Ovary (tissue), 7 donors: ENCODE measurements at regions not wholly inside any gene's neighbourhood (a gene's known extent, or its start where the extent isn't known, plus 50 kb on each side); places are given as distances from the start of the nearest gene placed in this dataset.

ENCODE experiments used
- DNase-seq, 5 donors: peaks; one replicate each; pipeline ENCODE4 v3.0.0-alpha.2; 2019 to 2020
- H3K27ac ChIP-seq, 2 donors: fragments of 200-600 bp; one replicate each; pipeline versions ENCODE4 v1.5.1 to v1.8.0; 2019 to 2022
- H3K27me3 ChIP-seq: fragments of 200-600 bp; one replicate; pipeline ENCODE4 v1.8.0; 2022
- H3K36me3 ChIP-seq: fragments of 200-600 bp; sonication (generic); one replicate; pipeline ENCODE4 v1.5.1; 2019
- H3K4me1 ChIP-seq: one replicate; pipeline ENCODE4 v1.8.1; 2013; ENCODE audit warnings: mild to moderate bottlenecking, moderate library complexity; ENCODE audit not compliant: insufficient read depth
- H3K4me3 ChIP-seq: fragments of 200-600 bp; sonication (generic); one replicate; pipeline ENCODE4 v1.5.1; 2017
- H3K9me3 ChIP-seq, 2 donors: fragments of 200-600 bp in 1 of 2; sonication (generic) in 1 of 2; one replicate each; pipeline versions ENCODE4 v1.5.1 to v1.8.1; 2013 to 2019; ENCODE audit warnings: mild to moderate bottlenecking in 1 of 2, moderate library complexity in 1 of 2
- CTCF ChIP-seq, 3 donors: fragments of 450-650 bp in 2 of 3; fragments of 200-600 bp in 1 of 3; IDR thresholded peaks; one replicate each; pipeline versions ENCODE4 v1.5.1 to v1.8.0; 2016 to 2022; ENCODE audit warnings: antibody characterized with exemption in 3 of 3, mild to moderate bottlenecking in 1 of 3
- EP300 ChIP-seq: sonication (generic); formaldehyde crosslinking; IDR thresholded peaks from one replicate; pipeline ENCODE4 v1.6.1; 2017; ENCODE audit warnings: antibody characterized with exemption
- POLR2A ChIP-seq: fragments of 450-650 bp; IDR thresholded peaks from one replicate; pipeline ENCODE4 v1.6.1; 2017; ENCODE audit warnings: antibody characterized with exemption, mild to moderate bottlenecking, moderate library complexity
- WGBS, 3 donors: extraction: QIAGEN DNeasy Blood & Tissue Kit in 1 of 3; methylation state at CpG; one replicate each; pipeline versions ENCODE4 v1.1.5 to v1.1.7; 2013 to 2017; 5-methylcytosine and 5-hydroxymethylcytosine counted together
- intact Hi-C, 4 donors: fragments of 100-400 bp; cut with DNase I; formaldehyde crosslinking; loops; one replicate each; pipeline versions ENCODE4 v1.11.0 to v1.15.1; 2022 to 2023
- donor health status: DM: no; HTN: no; CAD: no; lungs with moderate emphysema.
- donor health status: DM: no; HTN: no; CAD: no.
- donor health status: Bipolar disorder and iron deficiency.
- donor health status: DM: no; HTN: no; CAD: no.
- donor health status: DM: yes; HTN: yes; CAD: no.

GRCh38 chr2:4895371-4895770 lies 796.8 kb upstream of the SOX11 start:
- H3K4me3 ChIP-seq: no peak overlapping the region
- no peak for TF ChIP-seq CTCF (IDR thresholded peaks at IDR 0.05)
- TF ChIP-seq POLR2A: no peak
- no peak for TF ChIP-seq EP300
- no peak for DNase-seq
- WGBS, 3 donors: 50 to 52% (median 51%) methylated on average over 6 of the region's 6 CpGs
- H3K36me3 ChIP-seq: no peaks in the 10 kb centered on the region
- no peaks in the 10 kb centered on the region for H3K4me1 ChIP-seq
- no peak overlapping the region for H3K27ac ChIP-seq
- intact Hi-C loops: no loop called here
- H3K9me3 ChIP-seq: no peaks in the 10 kb centered on the region
- H3K27me3 ChIP-seq: no peaks in the 10 kb centered on the region

GRCh38 chr2:4898706-4899105 lies 793.5 kb upstream of the SOX11 start:
- WGBS, 3 donors: 79 to 86% (median 85%) methylated on average over 5 of the region's 5 CpGs
- no peaks in the 10 kb centered on the region for H3K36me3 ChIP-seq

GRCh38 chr2:4900242-4900641 lies 791.9 kb upstream of the SOX11 start:
- H3K27me3 ChIP-seq: no peaks in the 10 kb centered on the region
- H3K4me3 ChIP-seq: no peak overlapping the region
- no peak overlapping the region for H3K27ac ChIP-seq
- no peaks in the 10 kb centered on the region for H3K9me3 ChIP-seq
- H3K36me3 ChIP-seq: no peaks in the 10 kb centered on the region
- intact Hi-C loops: no loop called here
- H3K4me1 ChIP-seq: no peaks in the 10 kb centered on the region
- no peak for TF ChIP-seq CTCF (IDR thresholded peaks at IDR 0.05)
- TF ChIP-seq EP300: no peak
- 79 to 81% (median 80%) methylated on average over 5 of the region's 5 CpGs for WGBS, 3 donors
- DNase-seq: no peak

More at GRCh38 chr2:4898706-4899105, 793.5 kb upstream of the SOX11 start:
- TF ChIP-seq EP300: no peak
- TF ChIP-seq CTCF (IDR thresholded peaks at IDR 0.05): no peak
- no peak for TF ChIP-seq POLR2A
- no peak for DNase-seq
- H3K27me3 ChIP-seq: no peaks in the 10 kb centered on the region
- no peaks in the 10 kb centered on the region for H3K4me1 ChIP-seq
- intact Hi-C loops: no loop called here
- no peak overlapping the region for H3K27ac ChIP-seq
- H3K4me3 ChIP-seq: no peak overlapping the region
- H3K9me3 ChIP-seq: no peaks in the 10 kb centered on the region

GRCh38 chr2:4900861-4901770 lies 791.1 kb upstream of the SOX11 start:
- no peak for TF ChIP-seq EP300
- no peak for TF ChIP-seq POLR2A
- no peak for TF ChIP-seq CTCF (IDR thresholded peaks at IDR 0.05)
- WGBS, 3 donors: 70 to 77% (median 75%) methylated on average over 11 of the region's 11 CpGs
- H3K36me3 ChIP-seq: no peaks in the 10 kb centered on the region
- H3K4me3 ChIP-seq: no peak overlapping the region
- no peaks in the 10 kb centered on the region for H3K9me3 ChIP-seq
- DNase-seq: no peak
- H3K27me3 ChIP-seq: no peaks in the 10 kb centered on the region
- intact Hi-C loops: no loop called here
- no peaks in the 10 kb centered on the region for H3K4me1 ChIP-seq
- H3K27ac ChIP-seq: no peak overlapping the region
